Osteocyte (in vitro differentiated cells): ENCODE measurements at regions not wholly inside any gene's neighbourhood (a gene's known extent, or its start where the extent isn't known, plus 50 kb on each side); places are given as distances from the start of the nearest gene placed in this dataset.
A peak's percentile ranks its signal among the peaks of the same experiment; 100 is the strongest.

Experiments used
- DNase-seq: peaks from one replicate; pipeline ENCODE4 v3.0.0; 2021; ENCODE audit warnings: mixed read lengths; ENCODE audit not compliant: unreplicated experiment; ENCODE audit errors: extremely low spot score
- H3K27ac Mint-ChIP-seq: one replicate; pipeline ENCODE4 v1.8.0; 2021; ENCODE audit warnings: mild to moderate bottlenecking, mixed read lengths; ENCODE audit not compliant: unreplicated experiment
- H3K27me3 Mint-ChIP-seq: one replicate; pipeline ENCODE4 v1.8.0; 2021; ENCODE audit warnings: mixed read lengths; ENCODE audit not compliant: unreplicated experiment
- H3K36me3 Mint-ChIP-seq: one replicate; pipeline ENCODE4 v1.8.0; 2021; ENCODE audit warnings: mixed read lengths; ENCODE audit not compliant: unreplicated experiment
- H3K4me1 Mint-ChIP-seq: one replicate; pipeline ENCODE4 v1.8.0; 2021; ENCODE audit warnings: mixed read lengths; ENCODE audit not compliant: unreplicated experiment
- H3K4me3 Mint-ChIP-seq: one replicate; pipeline ENCODE4 v1.8.0; 2021; ENCODE audit warnings: mild to moderate bottlenecking, moderate library complexity, mixed read lengths; ENCODE audit not compliant: unreplicated experiment
- H3K9me3 Mint-ChIP-seq: one replicate; pipeline ENCODE4 v1.8.0; 2021; ENCODE audit warnings: mixed read lengths; ENCODE audit not compliant: unreplicated experiment
- CTCF ChIP-seq: fragments of 200-600 bp; sonication (generic); IDR thresholded peaks from 2 replicates; pipeline ENCODE4 v1.5.0; 2021; ENCODE audit warnings: antibody characterized with exemption, mild to moderate bottlenecking, moderate library complexity

GRCh38 chr7:123372368-123372767, 162.0 kb downstream of the IQUB start:
- DNase-seq: no peak
- H3K27me3 Mint-ChIP-seq: no peaks in the 10 kb centered on the region
- no peak overlapping the region for H3K4me3 Mint-ChIP-seq
- no peaks in the 10 kb centered on the region for H3K36me3 Mint-ChIP-seq
- H3K4me1 Mint-ChIP-seq: peaks cover 3% of the 10 kb centered on the region
- H3K9me3 Mint-ChIP-seq: no peaks in the 10 kb centered on the region
- TF ChIP-seq CTCF: no peak
- no peak overlapping the region for H3K27ac Mint-ChIP-seq

GRCh38 chr7:123367484-123368122, 166.8 kb downstream of the IQUB start:
- no peak for DNase-seq

GRCh38 chr7:123367031-123367430, 167.3 kb upstream of the SLC13A1 start:
- Mint-ChIP-seq H3K36me3 (no peaks in the 10 kb centered on the region), H3K27me3 (no peaks in the 10 kb centered on the region), H3K27ac (no peak overlapping the region), H3K9me3 (no peaks in the 10 kb centered on the region), H3K4me3 (no peak overlapping the region), H3K4me1 (no peaks in the 10 kb centered on the region)
- no peak for DNase-seq
- no peak for TF ChIP-seq CTCF

More at GRCh38 chr7:123367484-123368122, 166.8 kb downstream of the IQUB start:
- peaks cover 3% of the 10 kb centered on the region for H3K4me1 Mint-ChIP-seq
- no peak overlapping the region for H3K4me3 Mint-ChIP-seq
- H3K9me3 Mint-ChIP-seq: no peaks in the 10 kb centered on the region
- H3K36me3 Mint-ChIP-seq: no peaks in the 10 kb centered on the region
- no peak overlapping the region for H3K27ac Mint-ChIP-seq
- H3K27me3 Mint-ChIP-seq: no peaks in the 10 kb centered on the region
- peak; percentile 62 for TF ChIP-seq CTCF

- no peak overlapping the region for H3K27ac Mint-ChIP-seq
- DNase-seq: no peak
- H3K4me3 Mint-ChIP-seq: no peak overlapping the region
- no peak for TF ChIP-seq CTCF
- no peaks in the 10 kb centered on the region for H3K27me3 Mint-ChIP-seq
- no peaks in the 10 kb centered on the region for H3K36me3 Mint-ChIP-seq
- no peaks in the 10 kb centered on the region for H3K9me3 Mint-ChIP-seq
- no peaks in the 10 kb centered on the region for H3K4me1 Mint-ChIP-seq
These were observed 166.9 kb upstream of the SLC13A1 start for GRCh38 chr7:123366626-123367025.

GRCh38 chr7:123360631-123361030, 160.9 kb upstream of the SLC13A1 start:
- no peak for TF ChIP-seq CTCF
- Mint-ChIP-seq H3K4me1 (no peaks in the 10 kb centered on the region), H3K9me3 (no peaks in the 10 kb centered on the region), H3K4me3 (no peak overlapping the region), H3K36me3 (no peaks in the 10 kb centered on the region), H3K27ac (no peak overlapping the region), H3K27me3 (no peaks in the 10 kb centered on the region)
- DNase-seq: no peak
